GM18907 (cell line): ENCODE measurements at regions not wholly inside any gene's neighbourhood (a gene's known extent, or its start where the extent isn't known, plus 50 kb on each side); places are given as distances from the start of the nearest gene placed in this dataset.
"Not testable (repeated sequence)": the region's sequence is repeated elsewhere in the genome, so short reads cannot be mapped to it uniquely, and the experiment has no call there.

Experiments used
- ATAC-seq: cut with Tn5 transposase; IDR thresholded peaks from one replicate; pipeline ENCODE4 v1.9.1; 2021; ENCODE audit warnings: mild to moderate bottlenecking, moderate library complexity; ENCODE audit not compliant: unreplicated experiment

DNA sequence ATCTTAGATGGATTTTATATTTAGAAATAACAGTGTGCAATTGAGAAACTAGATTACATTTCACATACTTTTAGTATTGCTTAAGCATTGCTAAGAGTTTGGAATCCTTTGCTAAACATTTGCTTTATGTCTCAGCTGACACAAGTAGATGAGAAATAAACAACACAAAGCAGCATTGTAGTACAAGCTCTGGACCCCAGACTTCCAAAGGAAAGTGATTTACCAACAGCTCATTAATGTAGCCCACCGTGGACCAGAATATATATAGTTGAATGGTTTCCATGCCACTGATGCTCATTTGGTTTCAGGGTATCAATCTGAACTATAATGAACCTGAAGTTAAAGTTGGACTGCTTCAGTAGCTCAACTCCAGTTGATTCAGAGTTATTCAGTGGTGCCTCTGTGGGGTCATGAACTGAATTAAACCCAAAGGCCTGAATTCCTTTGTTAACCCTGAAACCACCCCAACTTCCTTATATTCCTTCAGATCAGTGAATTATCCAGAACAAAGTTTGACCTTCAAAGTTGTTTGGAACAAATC is 132.1 kb upstream of the NEIL3 start:
- no peak for ATAC-seq

DNA sequence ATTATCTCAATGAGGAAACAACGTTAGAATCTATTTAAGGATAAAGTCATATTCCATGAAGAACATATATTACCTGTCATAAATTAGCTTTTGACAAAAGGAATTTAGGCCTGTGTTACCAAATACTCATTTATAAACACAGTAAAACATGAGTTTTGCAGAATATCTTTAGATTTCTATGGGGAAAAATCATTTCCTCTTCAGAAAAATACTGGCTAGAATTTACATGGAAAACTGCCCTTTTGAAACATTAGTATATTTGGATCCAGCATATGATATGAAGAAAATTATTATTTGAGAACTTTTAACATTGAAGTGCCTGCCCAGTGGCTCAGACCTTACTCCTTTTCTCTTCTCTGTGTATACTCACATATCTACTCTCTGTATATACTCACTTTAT is 131.4 kb upstream of the NEIL3 start:
- ATAC-seq: no peak

DNA sequence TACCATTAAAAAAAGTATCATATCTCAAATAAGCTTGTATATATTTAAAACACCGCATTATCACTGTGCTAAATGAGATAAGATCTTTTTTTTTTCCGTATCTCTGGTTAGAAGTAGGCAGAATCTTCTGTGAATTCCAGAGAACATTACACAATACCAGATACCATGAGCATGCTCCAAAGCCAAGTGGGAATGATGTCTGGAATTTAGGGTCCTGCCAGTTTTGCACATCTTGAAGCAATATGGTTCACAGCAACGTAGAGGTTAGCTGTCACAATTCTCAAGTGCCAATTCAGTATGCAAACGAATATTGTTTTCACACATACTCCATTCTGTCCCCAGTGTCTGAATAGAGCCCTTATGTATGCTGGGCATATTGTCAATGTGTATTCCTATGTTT is 127.5 kb upstream of the NEIL3 start:
- ATAC-seq: no peak

DNA sequence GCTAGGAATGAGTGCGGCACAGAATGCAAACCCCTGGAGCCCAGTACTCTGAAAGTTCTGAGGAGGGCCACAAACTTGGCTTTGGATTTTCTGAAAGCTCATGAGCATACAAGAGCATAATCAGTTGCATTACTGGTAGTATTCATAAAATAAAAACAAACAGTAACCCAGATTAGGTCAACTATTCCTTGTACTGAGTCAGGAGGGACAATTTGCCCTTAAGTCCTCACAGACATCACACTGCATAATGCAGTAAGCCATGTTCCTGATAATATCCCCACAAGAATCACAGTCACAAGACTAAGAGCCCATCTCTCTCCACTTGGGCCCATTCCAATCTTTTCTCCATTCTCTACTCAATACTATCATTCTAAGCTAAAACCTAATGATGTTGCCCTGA is 126.9 kb upstream of the NEIL3 start:
- no peak for ATAC-seq

DNA sequence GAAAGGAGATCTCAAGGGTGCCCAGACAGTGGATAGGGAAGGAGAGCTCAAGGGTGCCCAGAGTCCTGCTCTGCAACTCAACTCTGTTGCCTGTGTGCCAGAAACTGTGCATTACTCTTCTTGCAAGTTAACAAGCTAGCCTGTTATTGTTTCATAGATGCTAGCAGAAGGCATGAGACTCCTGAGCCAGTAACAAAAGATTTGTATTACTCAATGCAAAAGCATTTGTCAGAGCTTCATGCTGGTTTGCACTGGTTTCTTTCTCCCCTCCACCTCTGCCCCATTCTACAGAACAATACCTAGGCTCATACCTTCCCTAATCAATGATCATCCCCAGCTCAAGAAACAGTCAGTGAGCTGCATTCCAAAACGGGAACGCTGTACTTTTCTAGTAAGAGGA is 124.5 kb upstream of the NEIL3 start:
- ATAC-seq: no peak

DNA sequence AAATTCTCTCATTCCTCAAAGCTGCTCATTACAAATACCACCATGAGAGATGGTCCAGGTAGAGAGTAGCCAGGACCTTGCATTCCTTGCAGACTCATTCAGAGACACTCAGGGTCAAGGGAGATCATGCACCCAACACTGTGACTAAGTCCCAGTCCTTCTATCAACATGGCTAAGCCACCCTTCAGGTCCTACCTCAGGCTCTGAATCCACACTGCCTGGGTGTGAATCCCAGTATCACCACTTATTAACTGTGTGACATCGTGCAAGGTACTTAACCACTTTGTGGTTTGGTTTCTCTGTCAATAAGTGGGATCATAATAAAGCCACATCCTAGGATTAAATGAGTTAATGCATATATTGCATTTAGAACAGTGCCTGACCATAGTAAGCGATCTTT is 124.1 kb upstream of the NEIL3 start:
- no peak for ATAC-seq

DNA sequence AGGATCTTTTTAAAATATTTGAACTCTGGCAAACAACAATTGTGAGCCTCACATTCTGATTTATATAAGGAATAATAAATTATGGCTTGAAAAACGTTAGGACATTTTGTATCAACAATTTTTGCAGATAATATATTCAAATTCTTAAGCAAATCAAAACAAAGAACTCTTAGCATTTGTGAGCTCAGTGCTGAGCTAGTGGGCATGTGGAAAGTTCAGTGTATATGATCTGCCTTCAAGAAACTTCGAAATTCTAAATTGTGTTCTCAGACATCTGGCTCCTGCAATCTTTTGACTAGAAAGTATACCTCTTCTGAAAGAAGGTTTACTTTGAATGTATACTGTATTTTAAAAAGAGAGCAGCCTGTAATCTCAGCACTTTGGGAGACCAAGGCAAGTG is 122.3 kb upstream of the NEIL3 start:
- no peak for ATAC-seq

DNA sequence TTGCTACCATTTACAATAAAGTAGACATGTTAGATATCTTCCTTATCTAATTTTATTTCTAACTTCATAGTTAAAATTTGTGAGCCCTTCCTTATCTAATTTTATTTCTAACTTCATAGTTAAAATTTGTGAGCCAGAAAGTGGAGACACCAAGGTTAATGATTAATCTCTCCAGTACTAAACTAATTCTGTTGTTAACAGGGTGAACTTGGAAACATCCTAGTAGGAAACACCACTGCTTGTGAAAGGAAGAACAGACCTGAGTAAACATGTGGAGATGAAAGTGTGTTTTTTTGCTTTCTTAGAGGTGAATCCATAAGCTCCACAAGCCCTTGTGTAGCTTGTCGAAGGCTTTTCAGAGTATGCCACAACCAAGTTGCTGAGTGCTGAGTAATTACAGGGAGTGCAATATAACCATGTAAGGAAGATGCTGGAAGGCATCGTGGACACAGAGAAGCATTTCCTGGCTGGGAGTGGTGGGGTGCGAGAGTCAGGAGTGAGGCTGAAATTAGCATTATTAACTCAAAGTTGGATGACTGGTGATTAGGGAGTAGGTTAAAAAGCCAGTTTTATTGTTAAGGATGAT is 118.6 kb upstream of the NEIL3 start:
- ATAC-seq: no peak

DNA sequence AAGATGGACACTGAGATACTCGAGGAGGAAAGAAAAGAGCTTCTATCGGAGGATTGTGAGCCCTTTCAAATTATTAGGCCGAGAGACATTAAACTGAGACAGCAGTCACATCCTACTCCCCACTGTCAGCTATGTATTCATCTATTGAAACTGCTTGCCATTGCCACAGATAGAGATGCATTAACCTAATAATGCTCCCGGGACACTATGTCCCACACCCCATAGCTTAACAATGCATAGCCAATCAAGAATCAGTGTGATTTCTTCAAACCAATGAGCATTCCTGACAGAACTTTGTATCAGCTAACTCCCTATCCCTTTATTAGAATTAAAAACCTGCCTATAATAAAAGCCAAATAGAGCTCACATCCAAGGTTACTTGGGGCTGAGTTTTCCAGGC is 118.1 kb upstream of the NEIL3 start:
- no peak for ATAC-seq

DNA sequence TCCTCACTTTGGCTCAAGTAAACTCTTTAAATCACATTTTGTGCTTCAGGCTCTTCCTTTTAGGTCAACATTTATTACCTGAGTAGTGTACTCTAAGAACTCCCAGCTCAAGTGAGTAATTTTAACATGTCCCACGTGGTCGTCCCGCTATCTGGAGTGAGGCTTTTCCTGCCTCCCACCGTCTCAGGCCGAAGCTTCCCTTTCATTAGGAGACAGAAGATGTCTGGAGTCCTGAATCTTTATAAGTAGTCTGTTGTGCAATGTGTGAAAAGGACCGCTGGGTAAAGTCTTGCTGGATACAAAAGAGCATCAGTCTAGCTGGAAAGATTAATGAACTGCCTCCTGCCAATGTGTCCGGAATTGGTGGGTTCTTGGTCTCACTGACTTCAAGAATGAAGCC is 117.7 kb upstream of the NEIL3 start:
- ATAC-seq: no peak

DNA sequence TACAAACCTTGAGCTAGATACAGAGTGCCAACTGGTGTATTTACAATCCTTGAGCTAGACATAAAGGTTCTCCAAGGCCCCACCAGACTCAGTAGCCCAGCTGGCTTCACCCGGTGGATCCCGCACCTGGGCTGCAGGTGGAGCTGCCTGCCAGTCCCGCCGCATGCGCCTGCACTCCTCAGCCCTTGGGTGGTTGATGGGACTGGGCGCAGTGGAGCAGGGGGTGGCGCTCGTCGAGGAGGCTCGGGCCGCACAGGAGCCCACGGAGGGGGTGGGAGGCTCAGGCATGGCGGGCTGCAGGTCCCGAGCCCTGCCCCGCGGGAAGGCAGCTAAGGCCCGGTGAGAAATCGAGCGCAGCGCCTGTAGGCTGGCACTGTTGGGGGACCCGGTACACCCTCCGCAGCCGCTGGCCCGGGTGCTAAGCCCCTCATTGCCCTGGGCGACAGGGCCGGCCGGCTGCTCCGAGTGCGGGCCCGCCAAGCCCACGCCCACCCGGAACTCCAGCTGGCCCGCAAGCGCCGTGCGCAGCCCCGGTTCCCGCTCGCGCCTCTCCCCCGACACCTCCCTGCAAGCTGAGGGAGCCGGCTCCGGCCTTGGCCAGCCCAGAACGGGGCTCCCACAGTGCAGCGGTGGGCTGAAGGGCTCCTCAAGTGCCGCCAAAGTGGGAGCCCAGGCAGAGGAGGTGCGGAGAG is 116.5 kb upstream of the NEIL3 start:
- not testable (repeated sequence) for ATAC-seq

DNA sequence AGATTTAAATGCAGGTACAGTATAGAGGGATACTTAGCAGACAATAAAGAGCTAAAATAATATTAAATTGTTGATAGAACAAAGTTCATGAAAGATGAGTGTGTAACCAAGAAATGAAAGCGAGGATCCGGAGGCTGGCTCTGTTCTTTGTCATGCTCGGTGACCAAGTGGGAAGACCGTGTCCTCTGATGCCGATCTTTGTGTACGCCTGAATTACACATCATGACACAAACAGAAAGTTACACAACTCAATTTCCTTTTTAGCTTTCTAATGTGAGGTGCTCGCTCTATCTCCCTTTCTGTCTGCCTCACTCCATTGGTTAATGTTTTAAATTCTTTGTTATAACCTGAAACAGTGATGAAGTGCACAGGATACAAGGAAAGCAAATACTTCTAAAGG is 114.8 kb upstream of the NEIL3 start:
- ATAC-seq: no peak

DNA sequence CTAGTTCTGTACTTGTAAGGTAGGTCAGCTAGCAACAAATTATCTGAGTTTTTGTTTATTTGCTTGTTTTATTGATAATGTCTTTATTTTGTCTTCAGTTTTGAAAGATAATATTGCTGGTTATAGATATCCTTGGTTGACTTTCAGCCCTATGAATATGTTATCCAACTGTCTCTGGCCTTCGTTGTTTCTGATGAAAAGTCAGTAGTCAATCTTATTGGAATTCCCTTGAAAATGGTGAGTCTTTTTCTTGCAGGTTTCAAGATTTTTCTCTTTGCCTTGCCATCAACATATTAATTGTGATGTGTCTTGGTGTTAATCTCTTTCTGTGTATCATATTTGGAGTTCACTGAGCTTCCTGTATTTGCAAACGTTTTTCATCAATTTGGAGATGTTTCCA is 113.1 kb upstream of the NEIL3 start:
- ATAC-seq: no peak

DNA sequence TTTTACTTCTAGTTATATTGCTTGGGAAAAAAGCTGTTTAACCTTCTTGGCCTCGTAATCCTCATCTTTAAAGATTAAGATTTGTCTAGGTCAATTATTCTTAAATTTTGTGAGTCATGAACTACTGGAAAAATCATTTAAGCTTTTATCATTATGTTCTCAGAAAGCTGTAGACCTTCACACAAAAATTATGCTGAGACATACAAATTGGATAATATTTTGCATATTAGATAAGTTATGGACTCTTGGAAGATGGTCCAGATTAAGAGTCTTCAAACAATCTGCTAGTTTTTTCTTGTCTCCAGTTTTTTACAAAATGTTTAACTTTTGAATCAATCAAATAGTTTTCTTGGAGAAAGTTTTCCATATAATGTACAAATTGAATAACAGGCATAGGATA is 108.1 kb upstream of the NEIL3 start:
- no peak for ATAC-seq

DNA sequence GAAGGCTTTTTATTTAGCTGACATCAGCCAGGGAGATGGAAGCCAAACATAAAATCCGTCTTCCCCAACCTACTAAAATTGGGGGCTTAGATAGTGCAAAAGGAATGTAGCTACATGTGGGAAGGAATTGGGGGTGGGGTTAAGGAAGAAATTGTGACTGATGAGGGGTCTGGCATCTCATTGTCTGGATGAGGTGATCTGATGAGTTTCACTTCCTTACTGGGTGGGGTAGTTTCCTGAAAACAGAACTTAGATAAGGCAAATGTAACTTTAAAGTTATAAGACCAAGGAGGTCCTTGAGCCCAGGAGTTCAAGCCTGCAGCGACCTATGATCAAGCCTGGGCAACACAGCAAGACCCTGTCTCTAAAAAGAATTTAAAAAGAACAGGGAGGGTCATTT is 105.5 kb upstream of the NEIL3 start:
- no peak for ATAC-seq

DNA sequence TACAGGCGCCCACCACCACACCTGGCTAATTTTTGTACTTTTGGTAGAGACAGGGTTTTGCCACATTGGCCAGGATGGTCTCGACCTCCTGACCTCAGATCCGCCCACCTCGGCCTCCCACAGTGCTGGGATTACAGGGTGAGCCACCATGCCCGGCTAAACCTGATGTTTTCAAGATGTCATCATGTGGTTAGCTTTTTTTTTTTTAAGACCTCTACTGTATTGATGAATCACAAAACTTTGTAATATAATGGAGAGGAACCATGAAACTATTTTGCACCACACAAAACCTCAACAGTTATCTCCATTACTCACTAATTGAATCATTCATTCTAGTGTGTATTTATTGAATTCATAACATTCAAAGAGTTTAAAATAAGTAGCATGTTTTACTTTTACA is 94.7 kb upstream of the NEIL3 start:
- no peak for ATAC-seq

DNA sequence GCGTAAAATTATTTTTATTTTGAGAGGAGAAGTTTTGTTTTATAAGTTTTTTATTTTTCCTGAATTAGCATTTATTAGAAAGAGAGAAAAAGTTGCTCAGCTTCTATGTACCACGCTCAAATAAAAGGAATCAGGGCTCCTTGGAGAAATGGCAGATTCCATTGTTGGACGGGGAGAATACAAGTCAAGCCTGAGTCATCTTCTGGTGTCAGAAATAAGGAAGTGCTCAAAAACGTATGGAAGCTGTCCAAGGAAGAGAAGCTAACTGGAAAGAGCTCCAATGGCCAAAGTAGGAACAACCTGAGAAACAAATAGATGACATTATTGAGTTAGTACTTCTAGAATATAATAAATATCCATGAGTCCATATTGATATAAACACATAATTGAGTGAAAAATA is 89.3 kb upstream of the NEIL3 start:
- no peak for ATAC-seq

DNA sequence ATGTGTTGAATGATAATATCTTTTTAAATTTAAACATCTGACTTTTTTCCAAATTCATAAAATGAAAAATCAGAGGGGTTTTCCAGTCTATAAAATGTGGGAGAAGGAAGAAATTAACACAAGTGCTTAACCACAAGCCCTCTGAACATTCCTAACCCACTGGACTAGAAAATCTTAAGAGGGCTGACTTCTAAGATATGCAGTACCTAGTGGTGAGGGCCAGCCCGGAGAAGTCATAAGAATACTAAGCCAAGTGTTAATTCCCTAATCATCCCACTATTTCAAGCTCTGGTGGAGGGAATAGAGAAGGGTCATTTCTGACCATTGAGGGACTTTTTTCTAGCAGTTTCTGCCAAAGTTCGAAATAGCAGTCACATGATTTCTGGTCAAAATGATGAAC is 86.9 kb upstream of the NEIL3 start:
- ATAC-seq: no peak

DNA sequence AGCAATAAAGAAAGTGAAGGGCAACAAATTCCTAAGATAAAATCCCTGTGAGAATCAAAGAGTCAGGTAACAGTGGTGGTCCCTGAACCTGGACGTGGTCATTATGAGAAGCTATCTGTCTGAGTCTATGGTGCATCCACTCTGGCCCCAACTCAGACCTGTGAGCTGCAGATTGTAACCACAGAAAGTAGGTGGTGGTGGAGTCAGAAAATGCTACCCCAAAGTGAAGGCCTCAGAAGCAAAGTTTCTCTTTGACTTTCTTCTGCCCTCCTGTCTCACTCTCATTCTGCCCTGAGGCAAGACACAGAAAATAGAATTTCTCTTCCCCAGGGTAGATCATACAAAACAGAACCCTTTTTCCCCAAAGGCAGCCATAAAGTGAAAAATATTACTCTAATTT is 84.1 kb upstream of the NEIL3 start:
- ATAC-seq: peak; percentile 95

DNA sequence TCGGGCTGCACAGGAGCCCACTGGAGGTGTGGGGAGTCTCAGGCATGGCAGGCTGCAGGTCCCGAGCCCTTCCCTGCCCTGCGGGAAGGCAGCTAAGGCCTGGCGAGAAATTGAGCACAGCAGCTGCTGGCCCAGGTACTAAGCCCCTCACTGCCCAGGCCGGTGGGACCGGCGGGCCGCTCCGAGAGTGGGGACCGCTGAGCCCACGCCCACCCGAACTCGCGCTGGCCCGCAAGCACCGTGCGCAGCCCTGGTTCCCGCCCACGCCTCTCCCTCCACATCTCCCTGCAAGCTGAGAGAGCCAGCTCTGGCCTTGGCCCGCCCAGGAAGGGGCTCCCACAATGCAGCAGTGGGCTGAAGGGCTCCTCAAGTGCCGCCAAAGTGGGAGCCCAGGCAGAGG is 82.0 kb upstream of the NEIL3 start:
- ATAC-seq: no peak

DNA sequence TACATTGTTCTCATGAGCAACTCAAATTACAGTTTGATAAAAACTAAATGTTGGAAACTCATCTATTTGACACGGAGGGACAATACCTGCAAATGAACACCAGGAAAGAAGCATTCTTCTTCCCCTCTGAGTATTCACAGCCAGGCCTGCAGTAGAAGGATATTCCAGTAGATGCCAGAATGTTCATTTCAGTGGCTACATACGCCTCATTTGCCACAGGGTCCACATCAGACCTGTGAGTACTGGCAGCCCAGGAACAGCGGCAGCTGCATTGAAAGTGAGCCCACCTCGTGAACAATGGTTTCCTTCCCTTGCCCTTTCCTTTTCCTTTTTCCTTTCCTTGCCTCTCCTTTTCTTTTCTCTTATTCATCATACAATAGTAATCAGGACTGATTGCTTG is 81.1 kb upstream of the NEIL3 start:
- no peak for ATAC-seq

DNA sequence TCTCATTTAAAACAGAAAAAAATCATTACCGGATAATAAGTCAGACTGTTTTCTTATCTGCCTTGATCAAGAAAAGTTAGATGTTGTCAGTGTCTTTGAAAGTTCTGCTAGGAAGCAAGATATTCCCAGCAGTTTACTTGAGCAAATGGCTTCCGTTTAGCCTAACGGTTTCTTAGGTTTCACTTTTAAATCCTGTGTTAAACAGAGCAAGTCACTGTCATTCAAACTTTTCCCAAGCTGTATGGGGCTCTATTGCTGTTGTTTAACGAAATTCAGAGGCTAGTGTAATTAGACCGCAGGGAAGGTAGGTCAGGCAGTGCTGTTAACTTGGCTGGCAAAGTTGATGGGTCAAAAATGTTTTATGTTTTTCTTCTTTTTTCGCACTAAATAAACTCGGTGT is 80.3 kb upstream of the NEIL3 start:
- no peak for ATAC-seq

DNA sequence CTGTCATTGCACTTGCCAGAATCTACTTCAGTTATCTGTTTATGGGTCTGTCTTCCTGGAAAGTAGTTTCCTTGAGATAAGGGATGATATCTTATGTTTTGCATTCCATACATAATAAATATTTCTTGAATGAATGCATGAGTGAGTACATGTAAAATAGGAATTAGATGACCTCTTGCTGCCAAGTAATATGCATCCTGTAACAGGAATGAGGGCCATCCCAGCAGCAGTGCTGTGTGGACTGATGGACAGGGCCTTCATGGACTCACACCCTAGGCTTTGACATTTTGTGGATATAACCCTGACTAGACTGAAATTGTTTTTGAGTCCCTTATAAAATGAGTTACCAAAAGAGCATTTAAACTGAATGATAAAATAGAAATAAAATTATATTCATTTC is 77.2 kb upstream of the NEIL3 start:
- no peak for ATAC-seq
